HG02870 (cell line): ENCODE measurements at regions not wholly inside any gene's neighbourhood (a gene's known extent, or its start where the extent isn't known, plus 50 kb on each side); places are given as distances from the start of the nearest gene placed in this dataset.
"Not testable (repeated sequence)": the region's sequence is repeated elsewhere in the genome, so short reads cannot be mapped to it uniquely, and the experiment has no call there.

Experiments
- ATAC-seq: cut with Tn5 transposase; IDR thresholded peaks from one replicate; pipeline ENCODE4 v1.9.1; 2021; ENCODE audit warnings: mild to moderate bottlenecking, moderate library complexity; ENCODE audit not compliant: unreplicated experiment

GRCh38 chrX:150231368-150231767 lies 131.7 kb upstream of the MAMLD1 start:
- not testable (repeated sequence) for ATAC-seq

GRCh38 chrX:150232222-150232621 lies 130.9 kb upstream of the MAMLD1 start:
- ATAC-seq: not testable (repeated sequence)

DNA sequence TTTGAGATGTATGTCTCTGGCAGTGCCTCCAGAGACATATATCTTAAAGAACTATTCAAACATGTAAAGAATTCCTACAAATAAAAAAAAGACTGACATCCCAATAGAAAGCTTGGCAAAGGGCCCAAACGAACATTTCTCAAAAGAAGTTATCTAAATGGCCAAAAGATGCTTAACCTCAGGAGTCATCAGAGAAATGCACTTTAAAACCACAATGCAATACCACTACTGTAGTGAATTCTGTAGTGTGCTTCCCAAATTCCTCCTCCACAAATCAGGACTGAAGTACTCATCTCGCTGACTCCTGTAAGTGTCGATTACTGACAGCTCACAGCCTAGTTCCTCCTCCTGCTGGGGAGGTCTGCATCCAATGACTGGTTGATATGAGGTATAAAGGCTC lies 129.0 kb upstream of the MAMLD1 start:
- no peak for ATAC-seq

DNA sequence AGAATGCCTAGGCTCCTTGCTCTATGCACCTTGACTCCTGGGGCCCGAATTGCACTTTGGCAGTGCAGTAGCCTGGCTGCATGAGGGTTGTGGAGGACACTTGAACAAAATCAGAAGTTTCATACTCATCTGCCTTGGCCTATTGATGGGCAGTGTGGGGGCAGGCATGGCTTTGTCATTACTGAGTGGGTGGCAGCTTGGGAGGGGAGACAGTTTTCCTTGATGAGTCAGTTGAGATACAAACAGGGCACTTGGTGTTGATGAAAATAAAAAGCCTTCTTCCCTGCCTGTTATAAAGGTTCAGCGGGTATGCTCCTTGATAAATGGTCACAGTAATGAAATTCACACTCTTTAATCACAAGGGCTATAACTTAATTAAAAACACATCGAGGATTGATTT lies 126.8 kb upstream of the MAMLD1 start:
- no peak for ATAC-seq

DNA sequence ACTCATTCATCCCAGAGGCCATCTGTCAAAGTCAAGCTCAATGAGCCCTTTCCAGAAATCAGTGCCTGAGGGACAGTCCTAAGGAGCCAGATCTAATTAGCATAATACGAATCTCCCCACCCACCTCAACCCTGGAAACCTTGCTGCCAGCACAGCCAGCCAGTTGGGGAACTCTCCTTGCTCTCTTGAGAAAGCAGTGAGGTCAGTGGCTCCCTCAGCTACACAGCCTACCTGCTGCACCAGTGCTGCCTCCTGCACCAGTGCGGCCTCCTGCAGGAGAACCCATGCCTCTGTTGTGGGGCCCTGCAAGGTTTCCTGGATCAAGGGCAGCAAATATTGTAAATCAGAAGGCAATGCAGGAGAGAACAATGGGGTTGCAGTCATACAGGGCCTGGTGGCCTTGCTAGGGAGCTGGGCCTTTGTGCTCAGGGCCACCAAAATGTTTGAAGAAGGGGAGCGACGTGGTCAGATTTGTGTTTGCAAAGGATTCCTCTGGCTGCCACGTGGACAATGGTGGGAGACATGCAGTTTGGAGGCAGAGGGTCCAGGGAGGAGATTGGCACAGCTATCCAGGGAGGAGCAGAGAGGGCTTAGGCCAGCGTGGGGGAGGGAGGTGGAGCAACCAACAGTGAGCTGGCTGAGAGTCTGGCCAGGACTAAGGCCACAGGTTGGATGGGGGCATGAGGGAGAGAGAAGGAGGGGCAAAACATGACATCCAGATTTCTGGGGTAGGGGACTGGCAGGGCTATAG lies 124.3 kb upstream of the MAMLD1 start:
- no peak for ATAC-seq

GRCh38 chrX:150239946-150240642 lies 123.0 kb upstream of the MAMLD1 start:
- no peak for ATAC-seq

- ATAC-seq: no peak
Measured at GRCh38 chrX:150240643-150240970, 122.5 kb upstream of the MAMLD1 start.

DNA sequence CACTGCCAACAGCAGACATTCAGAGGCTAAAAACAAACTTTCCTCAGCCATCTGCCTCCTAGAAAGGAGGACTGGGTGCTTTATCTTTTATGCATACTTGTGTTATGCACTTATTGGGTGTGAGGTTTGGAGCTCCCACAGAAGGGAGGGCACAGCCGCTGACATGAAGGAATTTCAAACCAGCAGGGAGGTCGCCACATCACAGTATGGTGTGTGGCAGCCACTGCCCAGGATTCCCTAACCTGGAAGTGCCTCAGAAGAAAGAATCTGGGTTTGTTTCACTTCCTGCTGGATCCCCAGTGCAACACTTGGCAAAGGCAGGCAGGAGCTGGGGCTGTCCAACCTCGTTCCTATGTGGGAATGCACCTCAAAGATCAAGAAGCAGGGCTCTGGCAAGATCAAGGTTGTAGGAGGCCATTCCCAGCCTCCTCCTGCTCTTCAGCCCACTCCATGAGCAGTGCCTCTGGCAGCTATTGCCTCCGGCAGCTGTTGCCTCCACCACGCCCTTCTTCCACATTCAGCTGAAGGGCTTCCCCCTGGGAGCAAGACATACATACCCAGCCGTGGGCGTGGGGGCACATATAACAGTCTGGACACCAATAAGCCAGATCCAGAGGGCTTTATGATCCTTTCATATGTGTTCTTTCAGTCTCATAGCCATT lies 109.0 kb upstream of the MAMLD1 start:
- no peak for ATAC-seq

DNA sequence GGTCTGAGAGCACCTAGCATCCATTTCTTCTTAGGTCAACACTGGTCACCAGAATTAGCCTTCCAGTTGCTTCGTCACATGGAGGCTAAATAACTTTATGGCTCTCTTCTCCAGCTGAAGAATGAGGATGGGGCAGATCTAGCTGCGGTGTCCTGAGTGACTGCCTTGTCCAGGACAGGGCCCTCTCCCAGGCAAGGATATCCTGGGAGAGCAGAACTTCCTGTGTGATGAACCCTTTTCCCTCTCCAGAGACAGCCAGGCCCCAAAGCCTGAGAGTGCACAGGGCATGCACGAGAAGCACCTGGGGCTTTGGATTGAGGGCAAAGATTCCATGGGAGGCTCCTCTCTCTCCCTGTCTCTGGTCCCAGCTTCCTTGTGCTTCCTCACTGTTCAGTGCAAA lies 108.2 kb upstream of the MAMLD1 start:
- no peak for ATAC-seq

- ATAC-seq: no peak
Measured at GRCh38 chrX:150255441-150256296, 107.4 kb upstream of the MAMLD1 start.

- ATAC-seq: no peak
Measured at GRCh38 chrX:150256297-150256650, 106.8 kb upstream of the MAMLD1 start.

DNA sequence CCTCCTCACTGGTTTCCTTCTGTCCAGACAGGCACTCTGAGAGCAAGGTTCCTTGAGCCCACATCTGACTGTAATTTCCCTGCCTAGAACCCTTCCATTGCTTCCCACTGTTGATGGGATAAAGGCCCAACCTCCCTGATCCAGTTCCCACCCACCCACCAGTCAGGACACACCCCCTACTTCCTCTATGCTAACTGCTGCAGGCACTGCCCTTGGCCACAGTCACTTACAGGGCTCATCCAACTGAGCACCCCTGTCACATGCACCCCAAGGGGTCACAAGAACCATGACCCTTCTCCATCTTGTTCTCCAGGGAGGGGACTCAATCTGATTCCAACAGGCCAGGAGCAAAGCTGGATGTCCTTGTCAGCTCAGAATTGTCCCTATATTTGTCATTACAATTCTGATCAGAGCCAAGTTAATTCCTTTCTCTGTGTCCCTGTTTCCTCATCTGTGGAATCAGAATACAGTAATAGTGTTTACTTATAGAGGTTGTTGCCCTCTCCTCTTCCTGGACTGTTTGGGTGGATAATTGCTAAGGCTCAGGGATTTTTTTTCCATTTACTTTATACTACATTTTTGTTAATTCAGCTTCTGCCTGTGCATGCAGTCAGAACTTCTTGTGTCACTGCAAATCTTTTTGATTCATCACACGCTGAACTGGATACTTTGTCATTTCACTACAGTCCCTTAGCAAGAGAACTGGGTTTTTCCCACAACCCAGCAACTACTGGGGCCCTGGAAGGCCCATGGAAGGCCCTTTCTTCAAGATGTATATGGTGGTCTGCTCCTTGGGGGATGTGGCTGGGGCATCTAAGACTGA lies 105.6 kb upstream of the MAMLD1 start:
- no peak for ATAC-seq

DNA sequence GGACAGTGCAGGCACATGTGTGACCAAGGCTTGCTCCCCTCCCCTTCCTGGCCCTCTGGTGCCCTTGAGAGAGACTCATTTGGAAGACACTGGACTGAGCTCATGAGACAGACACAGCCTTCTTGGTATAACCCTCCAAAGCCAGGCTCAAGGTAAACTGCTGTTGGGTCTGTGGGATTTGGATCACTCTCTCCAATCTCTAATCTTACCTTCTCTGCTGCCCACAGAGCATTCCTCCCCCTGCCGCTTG lies 105.0 kb upstream of the MAMLD1 start:
- ATAC-seq: no peak

- no peak for ATAC-seq
Measured at GRCh38 chrX:150258463-150259430, 104.4 kb upstream of the MAMLD1 start.

DNA sequence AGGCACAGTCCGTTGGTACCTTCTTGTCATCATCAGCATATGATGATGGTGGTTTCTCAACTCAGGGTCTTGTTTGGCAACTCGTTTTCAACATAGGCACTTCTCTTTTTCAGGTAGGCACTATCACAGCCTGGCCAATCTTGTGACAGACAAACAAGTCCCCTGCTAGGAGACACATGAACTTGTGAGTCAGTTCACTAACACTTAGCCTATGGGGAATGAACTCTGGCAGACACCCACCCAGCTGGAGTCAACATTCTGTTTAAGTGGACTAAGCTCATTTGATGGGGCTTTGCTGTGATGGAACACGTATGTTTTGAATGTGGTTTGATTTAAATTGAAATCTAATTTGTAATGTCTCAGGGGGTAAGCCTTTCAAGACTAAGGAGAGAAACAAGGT lies 100.7 kb upstream of the MAMLD1 start:
- no peak for ATAC-seq

DNA sequence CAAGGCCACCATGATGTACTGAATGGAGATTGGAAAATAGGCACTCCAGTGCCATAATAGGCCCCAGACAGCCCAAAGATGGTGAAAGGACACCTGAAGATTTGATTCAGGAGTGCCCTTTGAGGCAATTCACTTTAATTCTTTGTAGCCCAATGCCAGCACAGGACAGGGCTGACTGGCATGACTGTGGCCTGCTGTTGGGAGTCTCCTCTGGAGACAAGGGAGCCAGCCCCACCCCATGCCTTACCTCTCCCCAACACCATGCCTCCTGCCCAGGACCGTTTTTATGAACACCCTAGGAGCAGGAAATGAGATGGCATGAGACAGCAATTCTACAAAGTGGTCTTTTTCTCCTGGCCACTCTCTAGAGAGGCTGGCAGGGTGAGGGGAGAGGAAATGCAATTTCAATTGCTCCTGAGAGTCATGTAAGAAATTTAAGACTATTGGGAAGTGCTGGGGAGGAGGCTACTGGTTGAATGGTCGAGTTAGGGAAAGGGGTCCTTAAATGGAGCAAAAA lies 94.2 kb upstream of the MAMLD1 start:
- ATAC-seq: no peak

GRCh38 chrX:150269605-150270254 lies 93.4 kb upstream of the MAMLD1 start:
- no peak for ATAC-seq

DNA sequence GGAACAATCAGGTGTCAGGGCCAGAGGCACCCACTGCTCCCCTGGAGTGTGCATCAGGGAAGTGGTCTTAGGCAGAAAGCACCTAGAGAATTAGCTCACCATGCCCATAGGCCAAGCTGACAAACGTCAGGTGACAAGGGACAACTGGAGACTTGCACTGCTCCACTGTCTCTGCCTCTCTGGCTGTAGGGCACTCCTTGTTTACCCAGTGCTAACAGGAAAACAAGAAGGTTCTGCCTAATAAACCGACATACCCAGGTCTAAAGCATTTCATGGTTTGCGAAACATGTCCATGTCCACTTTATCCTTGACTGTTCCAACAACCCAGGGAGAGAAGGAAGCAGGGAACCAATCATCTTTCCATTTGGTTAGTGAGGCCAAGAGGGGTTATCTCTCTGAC lies 92.5 kb upstream of the MAMLD1 start:
- no peak for ATAC-seq
